ENCODE measurements at regions not wholly inside any gene's neighbourhood (a gene's known extent, or its start where the extent isn't known, plus 50 kb on each side); places are given as distances from the start of the nearest gene placed in this dataset.
A peak's percentile ranks its signal among the peaks of the same experiment; 100 is the strongest.
"Not testable (repeated sequence)": the region's sequence is repeated elsewhere in the genome, so short reads cannot be mapped to it uniquely, and the experiment has no call there.

DNA sequence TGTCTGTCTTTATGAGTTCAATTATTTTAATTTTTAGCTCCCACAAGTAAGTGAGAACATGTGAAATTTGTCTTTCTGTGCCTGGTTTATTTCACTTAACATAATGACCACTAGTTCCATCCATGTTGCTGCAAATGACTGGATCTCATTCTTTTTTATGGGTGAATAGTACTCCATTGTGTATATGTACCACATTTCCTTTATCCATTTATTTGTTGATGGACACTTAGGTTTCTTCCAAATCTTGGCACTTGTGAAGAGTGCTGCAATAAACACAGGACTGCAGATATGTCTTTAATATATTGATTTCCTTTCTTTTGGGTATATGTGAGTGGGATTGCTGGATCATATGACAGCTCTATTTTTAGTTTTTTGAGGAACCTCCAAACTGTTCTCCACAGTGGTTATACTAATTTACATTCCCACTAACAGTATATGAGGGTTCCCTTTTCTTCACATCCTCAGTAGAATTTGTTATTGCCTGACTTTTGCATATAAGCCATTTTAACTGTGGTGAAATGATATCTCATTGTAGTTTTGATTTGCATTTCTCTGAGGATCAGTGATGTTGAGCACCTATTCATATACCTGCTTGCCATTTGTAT lies 139.8 kb upstream of the NEDD9 start:
- not testable (repeated sequence) for H4K8ac ChIP-seq (ENCODE audit: low read depth, low read length); H3K4ac ChIP-seq (ENCODE audit: low read depth, low read length); H2BK12ac ChIP-seq (ENCODE audit: low read length); H3K18ac ChIP-seq (ENCODE audit: low read length); H2BK5ac ChIP-seq (ENCODE audit: low read depth, low read length, poor library complexity); H3K14ac ChIP-seq (ENCODE audit: low read length); H3K27ac ChIP-seq (ENCODE audit: low read depth, low read length); H2BK120ac ChIP-seq (ENCODE audit: insufficient read depth, low read length, poor library complexity); H3K9ac ChIP-seq (ENCODE audit: low read length); H3K27me3 ChIP-seq (ENCODE audit: insufficient read depth, low read length); H3K9me3 ChIP-seq (ENCODE audit: insufficient read depth, low read depth, low read length); H2AK5ac ChIP-seq (ENCODE audit: low read length); H3K23ac ChIP-seq (ENCODE audit: low read length); H3K79me1 ChIP-seq (ENCODE audit: low read length); H2AFZ ChIP-seq (ENCODE audit: insufficient read depth, low read length, poor library complexity); H3K4me3 ChIP-seq (ENCODE audit: low read depth, low read length); H3K4me1 ChIP-seq (ENCODE audit: control insufficient read depth in 1 of 2, insufficient read depth in 2 of 2, low read length in 2 of 2); DNase-seq; H4K91ac ChIP-seq (ENCODE audit: low read depth, low read length); H3K36me3 ChIP-seq (ENCODE audit: control insufficient read depth in 1 of 2, insufficient read depth in 2 of 2, low read length in 2 of 2); H4K12ac ChIP-seq (ENCODE audit: low read depth, low read length); H3K4me2 ChIP-seq (ENCODE audit: low read length); H3K79me2 ChIP-seq (ENCODE audit: control insufficient read depth, insufficient read depth, low read length, poor library complexity)

- no peak overlapping the region for H3K14ac ChIP-seq (ENCODE audit: low read length)
- WGBS (ENCODE audit: extremely low coverage, insufficient coverage, insufficient read length): no CpG with 5 or more reads among the region's 24 CpGs
- no peak overlapping the region for H2BK12ac ChIP-seq (ENCODE audit: low read length)
- no peak overlapping the region for H4K12ac ChIP-seq (ENCODE audit: low read depth, low read length)
- H3K23ac ChIP-seq (ENCODE audit: low read length): no peak overlapping the region
- H2BK5ac ChIP-seq (ENCODE audit: low read depth, low read length, poor library complexity): no peak overlapping the region
- H3K79me2 ChIP-seq (ENCODE audit: control insufficient read depth, insufficient read depth, low read length, poor library complexity): no peaks in the 10 kb centered on the region
- H3K4me1 ChIP-seq (ENCODE audit: control insufficient read depth in 1 of 2, insufficient read depth in 2 of 2, low read length in 2 of 2): no peaks in the 10 kb centered on the region
- no peak overlapping the region for H3K4ac ChIP-seq (ENCODE audit: low read depth, low read length)
- no peaks in the 10 kb centered on the region for H3K36me3 ChIP-seq (ENCODE audit: control insufficient read depth in 1 of 2, insufficient read depth in 2 of 2, low read length in 2 of 2)
- peaks cover 1% of the 10 kb centered on the region for H3K79me1 ChIP-seq (ENCODE audit: low read length)
- H3K9ac ChIP-seq (ENCODE audit: low read length): no peak overlapping the region
- H3K27me3 ChIP-seq (ENCODE audit: insufficient read depth, low read length): no peaks in the 10 kb centered on the region
- peak overlapping the region; percentile 27 for H2AFZ ChIP-seq (ENCODE audit: insufficient read depth, low read length, poor library complexity)
- no peak overlapping the region for H3K4me2 ChIP-seq (ENCODE audit: low read length)
- H3K9me3 ChIP-seq (ENCODE audit: insufficient read depth, low read depth, low read length): peaks cover 3% of the 10 kb centered on the region
- no peak for DNase-seq
- H2BK120ac ChIP-seq (ENCODE audit: insufficient read depth, low read length, poor library complexity): no peak overlapping the region
- H2AK5ac ChIP-seq (ENCODE audit: low read length): no peak overlapping the region
- H3K27ac ChIP-seq (ENCODE audit: low read depth, low read length): no peak overlapping the region
- peak overlapping the region; percentile 20 for H3K4me3 ChIP-seq (ENCODE audit: low read depth, low read length)
- no peak overlapping the region for H3K18ac ChIP-seq (ENCODE audit: low read length)
- no peak overlapping the region for H4K91ac ChIP-seq (ENCODE audit: low read depth, low read length)
- no peak overlapping the region for H4K8ac ChIP-seq (ENCODE audit: low read depth, low read length)
Observed at GRCh38 chr6:11370191-11371018, 137.9 kb upstream of the NEDD9 start.

GRCh38 chr6:11368760-11369159 lies 136.3 kb upstream of the NEDD9 start:
- no peak overlapping the region for H2BK5ac ChIP-seq (ENCODE audit: low read depth, low read length, poor library complexity)
- H3K9ac ChIP-seq (ENCODE audit: low read length): no peak overlapping the region
- no peak overlapping the region for H2BK120ac ChIP-seq (ENCODE audit: insufficient read depth, low read length, poor library complexity)
- no peak overlapping the region for H4K12ac ChIP-seq (ENCODE audit: low read depth, low read length)
- no peak overlapping the region for H3K4ac ChIP-seq (ENCODE audit: low read depth, low read length)
- peaks cover 3% of the 10 kb centered on the region for H3K9me3 ChIP-seq (ENCODE audit: insufficient read depth, low read depth, low read length)
- no peak overlapping the region for H3K4me3 ChIP-seq (ENCODE audit: low read depth, low read length)
- no peaks in the 10 kb centered on the region for H3K36me3 ChIP-seq (ENCODE audit: control insufficient read depth in 1 of 2, insufficient read depth in 2 of 2, low read length in 2 of 2)
- no peaks in the 10 kb centered on the region for H3K79me1 ChIP-seq (ENCODE audit: low read length)
- H3K79me2 ChIP-seq (ENCODE audit: control insufficient read depth, insufficient read depth, low read length, poor library complexity): no peaks in the 10 kb centered on the region
- DNase-seq: no peak
- H3K18ac ChIP-seq (ENCODE audit: low read length): no peak overlapping the region
- H3K27ac ChIP-seq (ENCODE audit: low read depth, low read length): no peak overlapping the region
- no peak overlapping the region for H4K8ac ChIP-seq (ENCODE audit: low read depth, low read length)
- H3K27me3 ChIP-seq (ENCODE audit: insufficient read depth, low read length): no peaks in the 10 kb centered on the region
- H2AK5ac ChIP-seq (ENCODE audit: low read length): no peak overlapping the region
- no peak overlapping the region for H4K91ac ChIP-seq (ENCODE audit: low read depth, low read length)
- H3K23ac ChIP-seq (ENCODE audit: low read length): no peak overlapping the region
- H3K4me1 ChIP-seq (ENCODE audit: control insufficient read depth in 1 of 2, insufficient read depth in 2 of 2, low read length in 2 of 2): no peaks in the 10 kb centered on the region
- no CpG with 5 or more reads among the region's 1 CpG for WGBS (ENCODE audit: extremely low coverage, insufficient coverage, insufficient read length)
- H3K14ac ChIP-seq (ENCODE audit: low read length): no peak overlapping the region
- H2AFZ ChIP-seq (ENCODE audit: insufficient read depth, low read length, poor library complexity): no peak overlapping the region
- no peak overlapping the region for H3K4me2 ChIP-seq (ENCODE audit: low read length)
- no peak overlapping the region for H2BK12ac ChIP-seq (ENCODE audit: low read length)

- WGBS (ENCODE audit: extremely low coverage, insufficient coverage, insufficient read length): no CpG with 5 or more reads among the region's 5 CpGs
Observed at GRCh38 chr6:11368264-11368663, 135.8 kb upstream of the NEDD9 start.

More at GRCh38 chr6:11368264-11368663, 135.8 kb upstream of the NEDD9 start:
- no peak overlapping the region for H4K12ac ChIP-seq (ENCODE audit: low read depth, low read length)
- H4K8ac ChIP-seq (ENCODE audit: low read depth, low read length): no peak overlapping the region
- no peaks in the 10 kb centered on the region for H3K36me3 ChIP-seq (ENCODE audit: control insufficient read depth in 1 of 2, insufficient read depth in 2 of 2, low read length in 2 of 2)
- no peaks in the 10 kb centered on the region for H3K4me1 ChIP-seq (ENCODE audit: control insufficient read depth in 1 of 2, insufficient read depth in 2 of 2, low read length in 2 of 2)
- no peak overlapping the region for H3K23ac ChIP-seq (ENCODE audit: low read length)
- H3K4ac ChIP-seq (ENCODE audit: low read depth, low read length): no peak overlapping the region
- no peak for DNase-seq
- no peak overlapping the region for H2BK120ac ChIP-seq (ENCODE audit: insufficient read depth, low read length, poor library complexity)
- H3K9ac ChIP-seq (ENCODE audit: low read length): no peak overlapping the region
- H3K4me2 ChIP-seq (ENCODE audit: low read length): no peak overlapping the region
- no peaks in the 10 kb centered on the region for H3K79me1 ChIP-seq (ENCODE audit: low read length)
- H3K79me2 ChIP-seq (ENCODE audit: control insufficient read depth, insufficient read depth, low read length, poor library complexity): no peaks in the 10 kb centered on the region
- H4K91ac ChIP-seq (ENCODE audit: low read depth, low read length): no peak overlapping the region
- no peak overlapping the region for H2BK12ac ChIP-seq (ENCODE audit: low read length)
- H3K14ac ChIP-seq (ENCODE audit: low read length): no peak overlapping the region
- no peaks in the 10 kb centered on the region for H3K27me3 ChIP-seq (ENCODE audit: insufficient read depth, low read length)
- H3K4me3 ChIP-seq (ENCODE audit: low read depth, low read length): no peak overlapping the region
- no peak overlapping the region for H2BK5ac ChIP-seq (ENCODE audit: low read depth, low read length, poor library complexity)
- no peak overlapping the region for H3K18ac ChIP-seq (ENCODE audit: low read length)
- no peak overlapping the region for H3K27ac ChIP-seq (ENCODE audit: low read depth, low read length)
- H2AK5ac ChIP-seq (ENCODE audit: low read length): no peak overlapping the region
- H3K9me3 ChIP-seq (ENCODE audit: insufficient read depth, low read depth, low read length): peaks cover 3% of the 10 kb centered on the region
- no peak overlapping the region for H2AFZ ChIP-seq (ENCODE audit: insufficient read depth, low read length, poor library complexity)
